SK-N-SH treated with all-trans-retinoic acid at 6 μM for 48 hours (cell line): ENCODE measurements at regions not wholly inside any gene's neighbourhood (a gene's known extent, or its start where the extent isn't known, plus 50 kb on each side); places are given as distances from the start of the nearest gene placed in this dataset.

ENCODE experiments used
- ATAC-seq: fragments of 200-7000 bp; cut with Tn5 transposase; 3 replicates; pipeline ENCODE4 v1.9.1; 2020; ENCODE audit warnings: mild to moderate bottlenecking, moderate library complexity
- ARNTL ChIP-seq: fragments of 450-650 bp; formaldehyde crosslinking; IDR thresholded peaks from 2 replicates; pipeline ENCODE4 v1.5.0; 2020; ENCODE audit warnings: low read depth, mild to moderate bottlenecking, moderate library complexity, borderline replicate concordance
- BACH2 ChIP-seq: fragments of 250-450 bp; sonication (Bioruptor Pico); IDR thresholded peaks from 2 replicates; pipeline ENCODE4 v1.9.0; 2021; ENCODE audit warnings: mild to moderate bottlenecking, borderline replicate concordance
- CREB5 ChIP-seq: fragments of 250-450 bp; sonication (Bioruptor Pico); IDR thresholded peaks from 2 replicates; pipeline ENCODE4 v1.5.1; 2020; ENCODE audit warnings: low read depth, mild to moderate bottlenecking, moderate library complexity
- CSRNP3 ChIP-seq: fragments of 250-450 bp; sonication (Bioruptor Pico); IDR thresholded peaks from 2 replicates; pipeline ENCODE4 v1.5.1; 2021; ENCODE audit warnings: mild to moderate bottlenecking, moderate library complexity
- ESRRG ChIP-seq: fragments of 250-450 bp; sonication (Bioruptor Pico); IDR thresholded peaks from 2 replicates; pipeline ENCODE4 v1.6.1; 2021; ENCODE audit warnings: mild to moderate bottlenecking
- GLIS3 ChIP-seq: fragments of 250-450 bp; sonication (Bioruptor Pico); IDR thresholded peaks from 2 replicates; pipeline ENCODE4 v1.5.0; 2020; ENCODE audit warnings: mild to moderate bottlenecking, moderate library complexity
- ISL1 ChIP-seq: fragments of 250-450 bp; sonication (Bioruptor Pico); IDR thresholded peaks from 2 replicates; pipeline ENCODE4 v2.1.2; 2022; ENCODE audit warnings: mild to moderate bottlenecking, moderate library complexity
- OSR1 ChIP-seq: fragments of 250-450 bp; sonication (Bioruptor Pico); IDR thresholded peaks from 2 replicates; pipeline ENCODE4 v1.8.0; 2022; ENCODE audit warnings: moderate library complexity, mild to moderate bottlenecking, inconsistent platforms
- PATZ1 ChIP-seq: fragments of 250-450 bp; sonication (Bioruptor Pico); IDR thresholded peaks from 2 replicates; pipeline ENCODE4 v1.8.0; 2020; ENCODE audit warnings: mild to moderate bottlenecking, moderate library complexity, borderline replicate concordance
- POU6F1 ChIP-seq: fragments of 250-450 bp; sonication (Bioruptor Pico); IDR thresholded peaks from 2 replicates; pipeline ENCODE4 v1.8.0; 2021; ENCODE audit warnings: low read depth, mild to moderate bottlenecking, moderate library complexity, borderline replicate concordance
- PPARA ChIP-seq: fragments of 250-450 bp; sonication (Bioruptor Pico); IDR thresholded peaks from 2 replicates; pipeline ENCODE4 v1.5.0; 2020; ENCODE audit warnings: mild to moderate bottlenecking, borderline replicate concordance
- RARB ChIP-seq: fragments of 250-450 bp; sonication (Bioruptor Pico); IDR thresholded peaks from 2 replicates; pipeline ENCODE4 v1.8.0; 2021; ENCODE audit warnings: mild to moderate bottlenecking, moderate library complexity
- SNAI2 ChIP-seq: fragments of 250-450 bp; sonication (Bioruptor Pico); IDR thresholded peaks from 2 replicates; pipeline ENCODE4 v1.5.0; 2020; ENCODE audit warnings: mild to moderate bottlenecking, moderate library complexity
- TCF4 ChIP-seq: fragments of 250-450 bp; sonication (Bioruptor Pico); IDR thresholded peaks from 2 replicates; pipeline ENCODE4 v1.8.0; 2021; ENCODE audit warnings: mild to moderate bottlenecking, moderate library complexity, borderline replicate concordance
- TOX ChIP-seq: fragments of 250-450 bp; sonication (Bioruptor Pico); IDR thresholded peaks from 2 replicates; pipeline ENCODE4 v1.8.0; 2021; ENCODE audit warnings: mild to moderate bottlenecking, moderate library complexity, borderline replicate concordance
- TSHZ2 ChIP-seq: fragments of 250-450 bp; sonication (Bioruptor Pico); IDR thresholded peaks from 2 replicates; pipeline ENCODE4 v1.5.0; 2020; ENCODE audit warnings: mild to moderate bottlenecking, moderate library complexity
- ZC3H10 ChIP-seq: fragments of 250-450 bp; sonication (Bioruptor Pico); IDR thresholded peaks from 2 replicates; pipeline ENCODE4 v1.5.1; 2021; ENCODE audit warnings: mild to moderate bottlenecking, moderate library complexity
- ZFP3 ChIP-seq: fragments of 250-450 bp; sonication (Bioruptor Pico); IDR thresholded peaks from 2 replicates; pipeline ENCODE4 v1.5.0; 2020; ENCODE audit warnings: mild to moderate bottlenecking, moderate library complexity
- ZFP30 ChIP-seq: fragments of 450-650 bp; formaldehyde crosslinking; IDR thresholded peaks from 2 replicates; pipeline ENCODE4 v1.5.0; 2022; ENCODE audit warnings: mild to moderate bottlenecking, moderate library complexity
- ZNF565 ChIP-seq: fragments of 450-650 bp; formaldehyde crosslinking; conservative IDR thresholded peaks from 2 replicates; pipeline ENCODE4 v1.5.0; 2020; ENCODE audit warnings: low read depth, mild to moderate bottlenecking, moderate library complexity
- ZNF70 ChIP-seq: fragments of 450-650 bp; formaldehyde crosslinking; IDR thresholded peaks from 2 replicates; pipeline ENCODE4 v1.5.0; 2020; ENCODE audit warnings: mild to moderate bottlenecking, moderate library complexity
- ZNF8 ChIP-seq: fragments of 450-650 bp; formaldehyde crosslinking; IDR thresholded peaks from 2 replicates; pipeline ENCODE4 v1.5.0; 2020; ENCODE audit warnings: mild to moderate bottlenecking, moderate library complexity

GRCh38 chrX:107522901-107523300 lies 73.4 kb downstream of the FRMPD3 start:
- no peak for ATAC-seq
- TF ChIP-seq ARNTL (CRISPR knock-in tag) (no peak), ZFP3 (CRISPR knock-in tag) (no peak), ZC3H10 (CRISPR knock-in tag) (no peak), GLIS3 (CRISPR knock-in tag) (no peak), PATZ1 (CRISPR knock-in tag) (no peak), RARB (CRISPR knock-in tag) (no peak), ZFP30 (CRISPR knock-in tag) (no peak), POU6F1 (CRISPR knock-in tag) (no peak), ZNF70 (CRISPR knock-in tag) (no peak), ZNF565 (CRISPR knock-in tag) (no peak), TOX (CRISPR knock-in tag) (no peak), OSR1 (CRISPR knock-in tag) (no peak), ISL1 (CRISPR knock-in tag) (no peak), TCF4 (no peak), SNAI2 (no peak), BACH2 (CRISPR knock-in tag) (no peak)

GRCh38 chrX:107526141-107526540 lies 76.7 kb downstream of the FRMPD3 start:
- TF ChIP-seq ESRRG (CRISPR knock-in tag) (no peak), GLIS3 (CRISPR knock-in tag) (no peak), PATZ1 (CRISPR knock-in tag) (no peak), BACH2 (CRISPR knock-in tag) (no peak), ZNF70 (CRISPR knock-in tag) (no peak), CSRNP3 (CRISPR knock-in tag) (no peak), ZC3H10 (CRISPR knock-in tag) (no peak), ZNF8 (CRISPR knock-in tag) (no peak), ZFP30 (CRISPR knock-in tag) (no peak), TOX (CRISPR knock-in tag) (no peak), CREB5 (CRISPR knock-in tag) (no peak), RARB (CRISPR knock-in tag) (no peak), ISL1 (CRISPR knock-in tag) (no peak), ZNF565 (CRISPR knock-in tag) (no peak), TSHZ2 (CRISPR knock-in tag) (no peak), TCF4 (no peak), PPARA (CRISPR knock-in tag) (no peak), SNAI2 (no peak)
- ATAC-seq: no peak
